ENCODE measurements at regions not wholly inside any gene's neighbourhood (a gene's known extent, or its start where the extent isn't known, plus 50 kb on each side); places are given as distances from the start of the nearest gene placed in this dataset.

- TF ChIP-seq CTCF (conservative IDR thresholded peaks at IDR 0.05; ENCODE audit: low read depth, low read length) (no peak), EZH2 (IDR thresholded peaks at IDR 0.05; ENCODE audit: borderline replicate concordance, low read depth, low read length, poor library complexity, severe bottlenecking) (no peak)
Observed at GRCh38 chr3:20975188-20975651, 775.8 kb downstream of the ZNF385D start.

Data from A673 (cell line).